GM19023 (cell line): ENCODE measurements at regions not wholly inside any gene's neighbourhood (a gene's known extent, or its start where the extent isn't known, plus 50 kb on each side); places are given as distances from the start of the nearest gene placed in this dataset.
A peak's percentile ranks its signal among the peaks of the same experiment; 100 is the strongest.

ENCODE experiments used
- ATAC-seq: cut with Tn5 transposase; IDR thresholded peaks from one replicate; pipeline ENCODE4 v1.9.1; 2021; ENCODE audit warnings: mild to moderate bottlenecking, moderate library complexity; ENCODE audit not compliant: unreplicated experiment

- ATAC-seq, result no peak
These were observed 104.1 kb downstream of the DIRAS2 start for GRCh38 chr9:90538566-90538965.

- ATAC-seq, result no peak
These were observed 103.3 kb downstream of the DIRAS2 start for GRCh38 chr9:90539286-90539685.

GRCh38 chr9:90540734-90541133, 101.9 kb downstream of the DIRAS2 start:
- ATAC-seq, result no peak

- ATAC-seq, result no peak
These were observed 98.1 kb downstream of the DIRAS2 start for GRCh38 chr9:90544488-90544887.

- ATAC-seq, result no peak
These were observed 96.4 kb downstream of the DIRAS2 start for GRCh38 chr9:90546200-90546599.

GRCh38 chr9:90547896-90548295, 94.7 kb downstream of the DIRAS2 start:
- ATAC-seq, result no peak

- peak; percentile 88 for ATAC-seq
These were observed 90.3 kb downstream of the DIRAS2 start for GRCh38 chr9:90552317-90552716.

- ATAC-seq, result no peak
These were observed 87.1 kb downstream of the DIRAS2 start for GRCh38 chr9:90555351-90556057.

GRCh38 chr9:90556897-90557675, 85.5 kb downstream of the DIRAS2 start:
- no peak for ATAC-seq

GRCh38 chr9:90559075-90560073, 83.2 kb downstream of the DIRAS2 start:
- ATAC-seq, result no peak
